ENCODE measurements at regions not wholly inside any gene's neighbourhood (a gene's known extent, or its start where the extent isn't known, plus 50 kb on each side); places are given as distances from the start of the nearest gene placed in this dataset.

- no peak for TF ChIP-seq CTCF (IDR thresholded peaks at IDR 0.05)
- TF ChIP-seq POLR2A (IDR thresholded peaks at IDR 0.05), result no peak
- TF ChIP-seq EP300 (IDR thresholded peaks at IDR 0.05), result no peak
Measured at GRCh38 chr12:114579389-114579788, 104.6 kb downstream of the TBX3 start.

Measured in tibial nerve (tissue), 4 donors.